Endodermal cell (in vitro differentiated cells): ENCODE measurements at regions not wholly inside any gene's neighbourhood (a gene's known extent, or its start where the extent isn't known, plus 50 kb on each side); places are given as distances from the start of the nearest gene placed in this dataset.

Source experiments
- DNase-seq: peaks from one replicate; pipeline ENCODE4 v3.0.0-alpha.2; 2017
- H3K27ac ChIP-seq: 2 replicates; pipeline ENCODE4 v1.5.1; 2013; ENCODE audit warnings: mild to moderate bottlenecking, low read depth, low read length, moderate library complexity
- H3K27me3 ChIP-seq: 2 replicates; pipeline ENCODE4 v1.6.1; 2013; ENCODE audit warnings: mild to moderate bottlenecking, low read length, moderate library complexity; ENCODE audit not compliant: insufficient read depth, control insufficient read depth, poor library complexity, severe bottlenecking
- H3K36me3 ChIP-seq: 2 replicates; pipeline ENCODE4 v1.7.0; 2013; ENCODE audit warnings: mild to moderate bottlenecking, low read length, moderate library complexity; ENCODE audit not compliant: control insufficient read depth, insufficient read depth
- H3K4me1 ChIP-seq: one replicate; pipeline ENCODE4 v1.7.0; 2013; ENCODE audit warnings: low read length; ENCODE audit not compliant: control insufficient read depth, insufficient read depth
- H3K4me3 ChIP-seq: 2 replicates; pipeline ENCODE4 v1.5.1; 2013; ENCODE audit warnings: mild to moderate bottlenecking, low read length, moderate library complexity
- H3K9ac ChIP-seq: 2 replicates; pipeline ENCODE4 v1.6.1; 2013; ENCODE audit warnings: mild to moderate bottlenecking, low read length, moderate library complexity; ENCODE audit not compliant: poor library complexity, severe bottlenecking; ENCODE audit errors: extremely low read depth
- H3K9me3 ChIP-seq: 2 replicates; pipeline ENCODE4 v1.6.1; 2013; ENCODE audit warnings: mild to moderate bottlenecking, low read length, moderate library complexity; ENCODE audit not compliant: control insufficient read depth
- H3K27ac Mint-ChIP-seq: 2 replicates; pipeline ENCODE4 v1.8.0; 2020; ENCODE audit warnings: mixed read lengths
- H3K27me3 Mint-ChIP-seq: 2 replicates; pipeline ENCODE4 v1.8.0; 2021; ENCODE audit warnings: mild to moderate bottlenecking, mixed read lengths; ENCODE audit not compliant: insufficient read depth
- H3K36me3 Mint-ChIP-seq: 2 replicates; pipeline ENCODE4 v1.8.0; 2020; ENCODE audit warnings: low read depth, mixed read lengths
- H3K4me1 Mint-ChIP-seq: 2 replicates; pipeline ENCODE4 v1.8.0; 2020; ENCODE audit warnings: mixed read lengths
- H3K4me3 Mint-ChIP-seq: 2 replicates; pipeline ENCODE4 v1.8.0; 2020; ENCODE audit warnings: mild to moderate bottlenecking, moderate library complexity, mixed read lengths
- H3K9me3 Mint-ChIP-seq: 2 replicates; pipeline ENCODE4 v1.8.0; 2020; ENCODE audit warnings: mild to moderate bottlenecking, mixed read lengths
- CTCF ChIP-seq: fragments of 200-600 bp; sonication (generic); conservative IDR thresholded peaks from 2 replicates; pipeline ENCODE4 v1.5.0; 2021; ENCODE audit warnings: antibody characterized with exemption, mild to moderate bottlenecking
- WGBS, 2 experiments: methylation state at CpG; one replicate each; pipeline versions ENCODE4 v1.1.5 to v1.1.7; 2013; ENCODE audit warnings: missing lambda C conversion rate in 2 of 2, mixed read lengths in 1 of 2; ENCODE audit not compliant: insufficient coverage in 1 of 2, insufficient read length in 1 of 2; 5-methylcytosine and 5-hydroxymethylcytosine counted together

- DNase-seq = no peak
- H3K4me1 ChIP-seq = no peaks in the 10 kb centered on the region
- H3K36me3 ChIP-seq = no peaks in the 10 kb centered on the region
- no peaks in the 10 kb centered on the region for H3K9me3 Mint-ChIP-seq
- H3K27ac Mint-ChIP-seq = no peak overlapping the region
- no peaks in the 10 kb centered on the region for H3K9me3 ChIP-seq
- 97% methylated on average over 3 of the region's 3 CpGs; no CpG with 5 or more reads in 1 of the 2 experiments for WGBS, 2 experiments
- H3K27me3 ChIP-seq = no peaks in the 10 kb centered on the region
- H3K27ac ChIP-seq = no peak overlapping the region
- H3K9ac ChIP-seq = no peak overlapping the region
- H3K36me3 Mint-ChIP-seq = no peaks in the 10 kb centered on the region
- H3K4me3 ChIP-seq = no peak overlapping the region
- H3K4me1 Mint-ChIP-seq = no peaks in the 10 kb centered on the region
- no peak for TF ChIP-seq CTCF
- no peak overlapping the region for H3K4me3 Mint-ChIP-seq
- no peaks in the 10 kb centered on the region for H3K27me3 Mint-ChIP-seq
Observed at GRCh38 chr16:63331111-63331510, 1294.9 kb upstream of the CDH8 start.

GRCh38 chr16:63326736-63327339, 1290.6 kb upstream of the CDH8 start:
- H3K27ac Mint-ChIP-seq = no peak overlapping the region
- 86 to 93% methylated on average over 2 to 3 of the region's 3 CpGs for WGBS, 2 experiments
- Histone ChIP-seq H3K9me3 (no peaks in the 10 kb centered on the region), H3K27me3 (no peaks in the 10 kb centered on the region), H3K4me3 (no peak overlapping the region), H3K36me3 (no peaks in the 10 kb centered on the region), H3K27ac (no peak overlapping the region), H3K9ac (no peak overlapping the region), H3K4me1 (no peaks in the 10 kb centered on the region)
- TF ChIP-seq CTCF = no peak
- H3K4me3 Mint-ChIP-seq = no peak overlapping the region
- H3K36me3 Mint-ChIP-seq = no peaks in the 10 kb centered on the region
- no peaks in the 10 kb centered on the region for H3K9me3 Mint-ChIP-seq
- no peaks in the 10 kb centered on the region for H3K4me1 Mint-ChIP-seq
- no peaks in the 10 kb centered on the region for H3K27me3 Mint-ChIP-seq
- no peak for DNase-seq

GRCh38 chr16:63323722-63324705, 1287.8 kb upstream of the CDH8 start:
- H3K27ac Mint-ChIP-seq = no peak overlapping the region
- H3K36me3 Mint-ChIP-seq = no peaks in the 10 kb centered on the region
- H3K4me3 Mint-ChIP-seq = no peak overlapping the region
- no peaks in the 10 kb centered on the region for H3K27me3 Mint-ChIP-seq
- Histone ChIP-seq H3K27ac (no peak overlapping the region), H3K9ac (no peak overlapping the region), H3K27me3 (no peaks in the 10 kb centered on the region), H3K36me3 (no peaks in the 10 kb centered on the region), H3K4me3 (no peak overlapping the region), H3K9me3 (no peaks in the 10 kb centered on the region), H3K4me1 (no peaks in the 10 kb centered on the region)
- no peak for TF ChIP-seq CTCF
- H3K4me1 Mint-ChIP-seq = no peaks in the 10 kb centered on the region
- no peak for DNase-seq
- WGBS, 2 experiments = 86% methylated on average over 4 of the region's 5 CpGs; no CpG with 5 or more reads in 1 of the 2 experiments
- H3K9me3 Mint-ChIP-seq = no peaks in the 10 kb centered on the region
